ENCODE measurements at regions not wholly inside any gene's neighbourhood (a gene's known extent, or its start where the extent isn't known, plus 50 kb on each side); places are given as distances from the start of the nearest gene placed in this dataset.

GRCh38 chr17:6325741-6326140 is 109.2 kb downstream of the AIPL1 start:
- no peak for TF ChIP-seq POLR2A (IDR thresholded peaks at IDR 0.05)
- TF ChIP-seq, protein P1, sequence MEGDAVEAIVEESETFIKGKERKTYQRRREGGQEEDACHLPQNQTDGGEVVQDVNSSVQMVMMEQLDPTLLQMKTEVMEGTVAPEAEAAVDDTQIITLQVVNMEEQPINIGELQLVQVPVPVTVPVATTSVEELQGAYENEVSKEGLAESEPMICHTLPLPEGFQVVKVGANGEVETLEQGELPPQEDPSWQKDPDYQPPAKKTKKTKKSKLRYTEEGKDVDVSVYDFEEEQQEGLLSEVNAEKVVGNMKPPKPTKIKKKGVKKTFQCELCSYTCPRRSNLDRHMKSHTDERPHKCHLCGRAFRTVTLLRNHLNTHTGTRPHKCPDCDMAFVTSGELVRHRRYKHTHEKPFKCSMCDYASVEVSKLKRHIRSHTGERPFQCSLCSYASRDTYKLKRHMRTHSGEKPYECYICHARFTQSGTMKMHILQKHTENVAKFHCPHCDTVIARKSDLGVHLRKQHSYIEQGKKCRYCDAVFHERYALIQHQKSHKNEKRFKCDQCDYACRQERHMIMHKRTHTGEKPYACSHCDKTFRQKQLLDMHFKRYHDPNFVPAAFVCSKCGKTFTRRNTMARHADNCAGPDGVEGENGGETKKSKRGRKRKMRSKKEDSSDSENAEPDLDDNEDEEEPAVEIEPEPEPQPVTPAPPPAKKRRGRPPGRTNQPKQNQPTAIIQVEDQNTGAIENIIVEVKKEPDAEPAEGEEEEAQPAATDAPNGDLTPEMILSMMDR (IDR thresholded peaks at IDR 0.05), result no peak

Data from body of pancreas (tissue), 4 donors.